Breast epithelium (tissue), 4 donors: ENCODE measurements at regions not wholly inside any gene's neighbourhood (a gene's known extent, or its start where the extent isn't known, plus 50 kb on each side); places are given as distances from the start of the nearest gene placed in this dataset.

Experiments used
- DNase-seq, 2 donors: peaks; one replicate each; pipeline ENCODE4 v3.0.0-alpha.2; 2019; ENCODE audit warnings: low spot score in 2 of 2
- H3K27ac ChIP-seq, 2 donors: fragments of 200-600 bp; sonication (generic) in 1 of 2; one replicate each; pipeline ENCODE4 v1.5.1; 2016 to 2019; ENCODE audit warnings: mild to moderate bottlenecking in 1 of 2
- H3K27me3 ChIP-seq, 2 donors: fragments of 200-600 bp; sonication (generic) in 1 of 2; one replicate each; pipeline versions ENCODE4 v1.5.1 to v1.6.0; 2017 to 2019; ENCODE audit warnings: control low read depth in 1 of 2, mild to moderate bottlenecking in 1 of 2
- H3K36me3 ChIP-seq: fragments of 200-600 bp; one replicate; pipeline ENCODE4 v1.5.1; 2019
- H3K4me1 ChIP-seq, 2 donors: fragments of 200-600 bp; sonication (generic); one replicate each; pipeline ENCODE4 v1.5.1; 2016 to 2019; ENCODE audit warnings: control low read depth in 1 of 2
- H3K4me3 ChIP-seq, 3 donors: fragments of 200-600 bp; sonication (generic); 1 replicate in 2 of 3; 2 replicates in 1 of 3; pipeline ENCODE4 v1.5.1; 2016 to 2019; ENCODE audit warnings: mild to moderate bottlenecking in 3 of 3, moderate library complexity in 2 of 3
- H3K9me3 ChIP-seq, 2 donors: fragments of 200-600 bp; sonication (generic) in 1 of 2; one replicate each; pipeline ENCODE4 v1.5.1; 2016 to 2019; ENCODE audit warnings: control low read depth in 1 of 2
- CTCF ChIP-seq, 3 donors: fragments of 450-650 bp; IDR thresholded peaks; one replicate each; pipeline ENCODE4 v1.5.1; 2016 to 2017; ENCODE audit warnings: antibody characterized with exemption in 3 of 3, mild to moderate bottlenecking in 3 of 3, moderate library complexity in 3 of 3
- POLR2A ChIP-seq: fragments of 450-650 bp; IDR thresholded peaks from one replicate; pipeline ENCODE4 v1.6.1; 2016; ENCODE audit warnings: antibody characterized with exemption, mild to moderate bottlenecking, moderate library complexity
- POLR2AphosphoS5 ChIP-seq, 3 donors: sonication (generic); formaldehyde crosslinking; IDR thresholded peaks; one replicate each; pipeline ENCODE4 v1.6.1; 2017; ENCODE audit warnings: antibody characterized with exemption in 3 of 3
- intact Hi-C: fragments of 100-400 bp; cut with DNase I; formaldehyde crosslinking; loops from one replicate; pipeline ENCODE4 v1.15.1; 2023; ENCODE audit warnings: low total_unique reads

GRCh38 chr10:28914701-28915100, 237.4 kb downstream of the BAMBI start:
- H3K27ac ChIP-seq, result no peak overlapping the region
- intact Hi-C loops, result no loop called here
- H3K9me3 ChIP-seq, result no peaks in the 10 kb centered on the region
- H3K36me3 ChIP-seq, result no peaks in the 10 kb centered on the region
- H3K27me3 ChIP-seq, result no peaks in the 10 kb centered on the region
- H3K4me3 ChIP-seq, result no peak overlapping the region
- no peak for DNase-seq
- H3K4me1 ChIP-seq, result no peaks in the 10 kb centered on the region
- TF ChIP-seq POLR2AphosphoS5 (IDR thresholded peaks at IDR 0.05) (no peak), POLR2A (no peak), CTCF (IDR thresholded peaks at IDR 0.05) (no peak)

GRCh38 chr10:28915989-28916588, 238.8 kb downstream of the BAMBI start:
- intact Hi-C loops, result no loop called here
- no peaks in the 10 kb centered on the region for H3K36me3 ChIP-seq
- H3K27me3 ChIP-seq, result no peaks in the 10 kb centered on the region
- H3K4me1 ChIP-seq, result no peaks in the 10 kb centered on the region
- TF ChIP-seq POLR2AphosphoS5 (IDR thresholded peaks at IDR 0.05) (no peak), POLR2A (no peak), CTCF (IDR thresholded peaks at IDR 0.05) (no peak)
- no peak for DNase-seq
- H3K4me3 ChIP-seq, result no peak overlapping the region
- no peak overlapping the region for H3K27ac ChIP-seq
- no peaks in the 10 kb centered on the region for H3K9me3 ChIP-seq

- peaks cover 0 to 4% of the 10 kb centered on the region in 2 donors for H3K27me3 ChIP-seq
- no peaks in the 10 kb centered on the region for H3K9me3 ChIP-seq
- intact Hi-C loops, result no loop called here
- no peak overlapping the region for H3K4me3 ChIP-seq
- TF ChIP-seq POLR2A (no peak), CTCF (IDR thresholded peaks at IDR 0.05) (no peak), POLR2AphosphoS5 (IDR thresholded peaks at IDR 0.05) (no peak)
- no peaks in the 10 kb centered on the region for H3K36me3 ChIP-seq
- no peak for DNase-seq
- H3K27ac ChIP-seq, result no peak overlapping the region
- no peaks in the 10 kb centered on the region for H3K4me1 ChIP-seq
These were observed 242.8 kb downstream of the BAMBI start for GRCh38 chr10:28920091-28920490.

GRCh38 chr10:28922127-28922526, 244.8 kb downstream of the BAMBI start:
- TF ChIP-seq POLR2AphosphoS5 (IDR thresholded peaks at IDR 0.05), result no peak
- TF ChIP-seq POLR2A, result no peak
- no peak for TF ChIP-seq CTCF (IDR thresholded peaks at IDR 0.05)
- intact Hi-C loops, result no loop called here
- Histone ChIP-seq H3K4me3 (no peak overlapping the region), H3K27me3 (peaks cover 0 to 4% of the 10 kb centered on the region in 2 donors), H3K4me1 (no peaks in the 10 kb centered on the region), H3K36me3 (no peaks in the 10 kb centered on the region), H3K27ac (no peak overlapping the region), H3K9me3 (no peaks in the 10 kb centered on the region)
- DNase-seq, result no peak

- H3K4me1 ChIP-seq, result no peaks in the 10 kb centered on the region
- no peaks in the 10 kb centered on the region for H3K9me3 ChIP-seq
- DNase-seq, result no peak
- TF ChIP-seq CTCF (IDR thresholded peaks at IDR 0.05) (no peak), POLR2A (no peak), POLR2AphosphoS5 (IDR thresholded peaks at IDR 0.05) (no peak)
- H3K27ac ChIP-seq, result no peak overlapping the region
- H3K4me3 ChIP-seq, result no peak overlapping the region
- no peaks in the 10 kb centered on the region for H3K36me3 ChIP-seq
- intact Hi-C loops, result no loop called here
- H3K27me3 ChIP-seq, result peaks cover 0 to 4% of the 10 kb centered on the region in 2 donors
These were observed 245.5 kb downstream of the BAMBI start for GRCh38 chr10:28922861-28923260.
